Fibroblast of skin of right biceps (primary cell): ENCODE measurements at regions not wholly inside any gene's neighbourhood (a gene's known extent, or its start where the extent isn't known, plus 50 kb on each side); places are given as distances from the start of the nearest gene placed in this dataset.
"Not testable (repeated sequence)": the region's sequence is repeated elsewhere in the genome, so short reads cannot be mapped to it uniquely, and the experiment has no call there.

Experiments used
- DNase-seq: peaks from one replicate; pipeline ENCODE4 v3.0.0-alpha.2; 2013

- not testable (repeated sequence) for DNase-seq
Measured at GRCh38 chr5:56731473-56731872, 83.9 kb upstream of the MAP3K1 start.

DNA sequence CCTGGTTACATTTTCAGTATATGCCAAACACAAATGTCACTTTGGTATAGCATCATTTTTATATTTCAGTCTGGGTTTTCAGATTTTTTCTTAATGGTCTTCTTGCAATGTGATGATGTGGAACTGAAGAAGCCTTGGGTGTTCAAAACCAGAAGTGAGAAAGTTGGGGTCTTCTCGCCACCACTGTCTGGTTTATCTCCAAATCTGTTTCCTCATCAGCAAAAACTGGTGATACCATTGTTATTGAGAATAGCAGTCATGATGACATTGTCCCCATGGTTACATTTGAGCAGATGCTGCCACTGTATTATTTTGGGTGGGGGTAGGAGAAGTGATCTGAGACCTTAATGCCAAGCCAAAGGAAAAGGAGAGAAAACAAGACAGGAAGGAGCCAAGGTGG lies 85.9 kb upstream of the MAP3K1 start:
- no peak for DNase-seq

- no peak for DNase-seq
Measured at GRCh38 chr5:56725711-56726411, 89.5 kb upstream of the MAP3K1 start.

- not testable (repeated sequence) for DNase-seq
Measured at GRCh38 chr5:56724857-56725256, 90.5 kb upstream of the MAP3K1 start.

GRCh38 chr5:56722317-56722716 lies 93.0 kb upstream of the MAP3K1 start:
- DNase-seq: no peak

DNA sequence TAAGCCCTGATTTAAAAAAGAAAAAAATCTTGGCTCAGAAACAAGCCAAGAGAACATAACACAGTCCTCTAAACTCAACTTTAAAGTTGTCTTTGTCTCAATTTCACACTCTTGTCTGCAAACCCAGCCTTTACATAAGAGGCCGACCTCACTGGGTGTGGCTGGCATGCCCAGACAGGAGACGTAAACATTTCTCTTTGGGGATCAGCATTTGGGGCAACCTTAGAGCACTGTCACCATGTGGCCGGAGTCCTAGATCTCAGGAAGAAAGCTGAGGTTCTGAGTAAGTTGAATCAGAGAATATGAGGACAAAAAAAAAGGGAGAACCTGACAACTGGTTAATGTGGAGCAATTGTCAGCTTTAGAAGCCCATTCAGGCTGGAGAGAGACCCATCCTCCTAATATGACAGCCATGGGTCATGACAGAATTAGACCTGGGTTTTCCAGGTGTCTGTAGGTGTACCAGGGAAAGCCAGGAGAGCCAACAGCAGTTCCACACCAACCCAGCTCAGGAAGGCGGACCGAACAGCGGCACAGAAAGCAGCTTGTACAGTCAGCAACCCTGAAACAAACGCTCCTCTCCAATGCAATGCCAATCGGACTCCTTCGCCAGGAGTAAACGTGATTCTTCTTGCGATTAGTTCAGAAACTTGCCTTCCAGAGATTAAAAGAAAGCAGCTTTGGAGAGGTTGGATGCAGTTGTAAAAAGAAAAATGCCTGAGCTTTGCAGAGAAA lies 97.9 kb upstream of the MAP3K1 start:
- DNase-seq: no peak

GRCh38 chr5:56715986-56716385 lies 99.4 kb upstream of the MAP3K1 start:
- no peak for DNase-seq

GRCh38 chr5:56712895-56713591 lies 102.3 kb upstream of the MAP3K1 start:
- DNase-seq: no peak

- peak; percentile 92 for DNase-seq
Measured at GRCh38 chr5:56710826-56711590, 104.3 kb upstream of the MAP3K1 start.

DNA sequence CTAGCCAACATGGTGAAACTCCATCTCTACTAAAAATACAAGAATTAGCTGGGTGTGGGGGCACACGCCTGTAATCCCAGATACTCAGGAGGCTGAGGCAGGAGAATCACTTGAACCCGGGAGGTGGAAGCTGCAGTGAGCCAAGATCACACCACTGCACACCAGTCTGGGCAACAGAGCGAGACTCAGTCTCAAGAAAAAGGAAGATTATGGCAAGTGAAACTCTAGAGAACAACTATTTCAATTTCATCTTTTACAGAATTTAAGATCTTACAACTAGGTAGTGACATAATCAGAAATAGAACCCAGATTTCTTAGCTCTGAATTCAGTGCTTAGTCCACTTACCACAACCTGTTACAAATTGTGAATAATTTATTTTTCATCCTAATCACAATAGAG lies 108.8 kb upstream of the MAP3K1 start:
- DNase-seq: no peak

GRCh38 chr5:56705217-56705616 lies 110.1 kb upstream of the MAP3K1 start:
- no peak for DNase-seq

GRCh38 chr5:56703952-56704351 lies 111.4 kb upstream of the MAP3K1 start:
- DNase-seq: no peak

DNA sequence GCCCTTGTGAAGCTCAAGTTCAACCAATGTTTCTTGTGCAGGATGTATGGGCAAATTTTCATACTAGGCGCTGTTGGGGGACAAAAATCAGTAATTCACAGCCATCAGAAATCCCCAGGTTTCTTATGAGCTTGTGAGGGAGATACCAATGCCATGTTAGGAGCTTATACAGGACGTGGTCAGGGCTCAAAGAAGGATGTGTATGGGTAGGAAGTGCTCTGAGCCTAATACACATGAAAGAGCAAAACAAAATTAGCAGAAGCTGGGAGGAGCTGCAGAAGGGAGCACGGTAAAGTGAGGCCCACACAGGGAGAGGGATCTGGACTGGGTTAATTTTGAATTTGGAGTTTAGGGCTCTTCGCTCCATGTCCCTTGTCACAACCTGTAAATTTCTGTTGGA lies 114.6 kb upstream of the MAP3K1 start:
- DNase-seq: no peak

GRCh38 chr5:56699538-56699937 lies 115.8 kb upstream of the MAP3K1 start:
- DNase-seq: no peak

DNA sequence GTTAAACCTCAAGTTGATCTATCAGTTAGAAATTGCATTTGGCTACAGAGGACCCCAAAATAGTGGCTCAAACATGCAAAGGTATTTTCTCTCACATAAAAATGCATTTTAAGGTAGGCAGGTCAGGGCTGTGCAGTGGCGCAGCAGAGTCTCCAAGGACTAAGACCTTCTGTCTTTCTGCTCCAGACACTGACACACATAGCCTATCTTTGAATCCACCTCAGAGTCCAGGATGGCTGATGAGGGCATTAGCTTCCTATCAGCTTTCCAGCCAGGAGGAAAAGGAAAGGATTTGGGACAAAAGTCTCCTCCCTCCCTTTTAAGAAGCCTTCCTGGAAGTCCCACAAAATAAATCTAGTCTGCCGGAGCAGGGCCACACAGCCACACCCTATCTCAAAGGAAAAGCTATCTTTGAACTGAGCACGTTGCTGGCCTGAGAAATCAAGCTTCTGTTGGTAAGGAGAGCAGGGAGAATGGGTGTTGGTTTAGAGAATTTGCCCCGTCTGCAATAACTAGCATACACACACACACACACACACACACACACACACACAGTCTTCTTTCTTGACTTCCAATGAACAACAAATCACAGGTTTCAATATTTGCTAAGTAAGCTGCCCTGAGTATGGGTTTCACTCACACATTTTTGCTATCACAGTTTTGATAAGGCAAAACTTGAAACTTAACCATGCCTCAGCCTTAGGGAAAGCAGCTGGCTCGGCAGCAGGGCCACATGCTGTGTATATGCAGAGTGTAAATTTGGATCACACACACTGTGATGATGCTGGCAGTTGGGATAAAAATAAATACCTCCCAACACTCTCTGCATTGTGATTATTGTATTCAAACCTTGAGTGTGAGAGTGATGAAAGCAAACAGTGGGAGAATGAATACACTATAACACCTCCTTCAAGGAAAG lies 116.6 kb upstream of the MAP3K1 start:
- DNase-seq: no peak

DNA sequence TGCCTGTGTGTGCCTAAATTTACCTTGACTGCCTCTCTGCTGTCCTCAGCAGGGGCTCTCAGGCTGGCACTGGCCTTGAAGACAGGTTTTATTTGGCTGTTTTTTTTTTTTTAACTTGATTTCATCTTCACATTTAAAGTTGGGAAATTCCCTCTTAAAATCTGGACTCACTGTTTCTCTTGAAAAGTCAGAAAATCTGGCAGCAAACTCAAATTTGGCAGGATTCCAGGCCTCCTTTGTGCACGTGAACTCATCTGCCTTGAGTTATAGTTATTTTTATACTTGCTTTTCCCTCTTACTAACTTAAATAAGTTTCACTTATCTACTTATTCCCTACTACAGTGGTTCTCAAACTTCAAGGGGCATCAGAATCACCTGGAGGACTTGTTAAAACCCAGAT lies 118.4 kb upstream of the MAP3K1 start:
- DNase-seq: peak; percentile 68

DNA sequence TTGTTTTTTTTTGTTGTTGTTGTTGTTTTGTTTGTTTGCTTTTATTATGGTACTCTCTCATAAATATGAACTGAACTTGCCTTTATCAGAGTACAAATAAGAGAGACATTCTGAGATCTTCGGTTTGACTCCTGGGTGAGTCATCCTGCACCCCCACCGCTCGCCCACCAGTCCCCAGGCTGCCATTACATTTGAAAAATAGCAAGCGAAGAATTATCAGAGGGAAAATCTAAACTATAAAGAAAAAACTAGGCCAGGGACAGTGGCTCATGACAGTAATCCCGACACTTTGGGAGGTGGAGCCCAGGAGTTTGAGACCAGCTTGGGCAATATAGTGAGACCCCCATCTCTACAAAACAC lies 122.1 kb upstream of the MAP3K1 start:
- DNase-seq: no peak

DNA sequence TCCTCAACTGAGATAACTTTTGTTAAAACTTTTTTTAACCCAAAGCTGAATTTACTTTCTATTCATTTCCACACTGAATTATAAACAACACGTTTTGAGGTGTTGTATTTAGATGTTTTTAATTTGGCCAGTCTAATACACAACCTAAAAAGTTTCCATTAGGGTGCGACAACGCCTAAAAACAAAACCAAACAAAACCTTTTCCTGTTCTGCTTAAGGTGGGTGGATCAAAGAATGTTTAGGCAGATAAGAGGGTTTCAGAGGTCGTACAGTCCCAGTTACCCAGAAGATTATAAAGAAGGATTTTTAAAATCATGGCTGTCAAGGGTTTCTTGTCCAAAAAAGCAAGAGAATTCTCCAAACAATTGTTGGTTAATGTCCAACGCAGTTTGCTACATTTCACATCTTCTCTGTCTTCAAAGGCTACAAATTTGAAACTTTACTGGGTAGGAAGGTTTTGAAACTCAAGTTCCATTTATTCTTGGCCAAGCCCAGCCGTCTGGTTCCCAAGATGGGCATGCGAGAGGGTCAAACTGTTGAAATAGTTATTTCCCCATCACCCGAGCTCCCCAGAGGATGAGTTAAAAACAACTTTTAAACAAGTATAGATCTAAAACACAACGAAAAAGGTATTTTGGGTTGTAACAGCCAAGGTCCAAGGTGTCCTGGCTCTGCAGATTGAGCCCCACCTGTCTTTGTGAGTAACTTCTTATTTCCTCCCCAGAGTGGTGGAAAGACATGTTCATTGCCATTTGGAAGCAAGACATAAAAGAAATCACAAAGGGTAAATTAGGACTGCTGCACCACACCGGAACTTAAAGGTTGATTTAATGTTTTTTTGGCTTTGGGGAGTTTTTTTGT lies 122.8 kb upstream of the MAP3K1 start:
- no peak for DNase-seq

DNA sequence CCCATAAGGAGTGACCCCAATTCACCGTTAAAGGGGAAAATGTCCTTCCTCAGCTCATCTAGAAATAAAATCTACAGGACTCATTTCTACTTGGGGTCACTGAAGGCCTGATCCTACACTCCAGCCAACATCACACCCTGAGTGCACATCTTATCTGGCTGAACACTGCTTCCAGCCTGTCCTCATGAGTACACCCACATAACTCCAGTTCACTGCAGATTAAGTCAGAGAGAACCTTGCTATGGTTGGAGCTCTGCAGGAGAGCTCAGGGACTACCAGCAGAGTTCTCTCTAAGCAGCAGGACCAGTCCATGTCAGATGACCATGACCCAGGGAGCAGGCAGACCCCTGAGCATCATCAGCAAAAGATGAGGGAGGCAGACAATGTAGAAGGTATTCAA lies 126.9 kb upstream of the MAP3K1 start:
- no peak for DNase-seq

GRCh38 chr5:56686337-56687195 lies 128.8 kb upstream of the MAP3K1 start:
- DNase-seq: no peak
